ENCODE measurements at regions not wholly inside any gene's neighbourhood (a gene's known extent, or its start where the extent isn't known, plus 50 kb on each side); places are given as distances from the start of the nearest gene placed in this dataset.

- intact Hi-C loops (cut with DNase I): no loop called here
- no peaks in the 10 kb centered on the region for H3K27me3 ChIP-seq
- H3K9me3 ChIP-seq (replicated peaks in 1 of 3): no peaks in the 10 kb centered on the region
- DNase-seq: no peak
- H3K36me3 ChIP-seq (replicated peaks in 1 of 2): no peaks in the 10 kb centered on the region
- no peak for TF ChIP-seq POLR2A (IDR thresholded peaks at IDR 0.05)
- TF ChIP-seq, protein P1, sequence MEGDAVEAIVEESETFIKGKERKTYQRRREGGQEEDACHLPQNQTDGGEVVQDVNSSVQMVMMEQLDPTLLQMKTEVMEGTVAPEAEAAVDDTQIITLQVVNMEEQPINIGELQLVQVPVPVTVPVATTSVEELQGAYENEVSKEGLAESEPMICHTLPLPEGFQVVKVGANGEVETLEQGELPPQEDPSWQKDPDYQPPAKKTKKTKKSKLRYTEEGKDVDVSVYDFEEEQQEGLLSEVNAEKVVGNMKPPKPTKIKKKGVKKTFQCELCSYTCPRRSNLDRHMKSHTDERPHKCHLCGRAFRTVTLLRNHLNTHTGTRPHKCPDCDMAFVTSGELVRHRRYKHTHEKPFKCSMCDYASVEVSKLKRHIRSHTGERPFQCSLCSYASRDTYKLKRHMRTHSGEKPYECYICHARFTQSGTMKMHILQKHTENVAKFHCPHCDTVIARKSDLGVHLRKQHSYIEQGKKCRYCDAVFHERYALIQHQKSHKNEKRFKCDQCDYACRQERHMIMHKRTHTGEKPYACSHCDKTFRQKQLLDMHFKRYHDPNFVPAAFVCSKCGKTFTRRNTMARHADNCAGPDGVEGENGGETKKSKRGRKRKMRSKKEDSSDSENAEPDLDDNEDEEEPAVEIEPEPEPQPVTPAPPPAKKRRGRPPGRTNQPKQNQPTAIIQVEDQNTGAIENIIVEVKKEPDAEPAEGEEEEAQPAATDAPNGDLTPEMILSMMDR (IDR thresholded peaks at IDR 0.05): no peak
- H3K27ac ChIP-seq: no peak overlapping the region
- WGBS, 4 donors: 79 to 92% (median 82%) methylated on average over 9 of the region's 9 CpGs
- no peaks in the 10 kb centered on the region for H3K4me1 ChIP-seq (replicated peaks in 1 of 2)
- no peak overlapping the region for H3K4me3 ChIP-seq
Observed at GRCh38 chr22:47902646-47903180, 1140.3 kb downstream of the TBC1D22A start.

DNA sequence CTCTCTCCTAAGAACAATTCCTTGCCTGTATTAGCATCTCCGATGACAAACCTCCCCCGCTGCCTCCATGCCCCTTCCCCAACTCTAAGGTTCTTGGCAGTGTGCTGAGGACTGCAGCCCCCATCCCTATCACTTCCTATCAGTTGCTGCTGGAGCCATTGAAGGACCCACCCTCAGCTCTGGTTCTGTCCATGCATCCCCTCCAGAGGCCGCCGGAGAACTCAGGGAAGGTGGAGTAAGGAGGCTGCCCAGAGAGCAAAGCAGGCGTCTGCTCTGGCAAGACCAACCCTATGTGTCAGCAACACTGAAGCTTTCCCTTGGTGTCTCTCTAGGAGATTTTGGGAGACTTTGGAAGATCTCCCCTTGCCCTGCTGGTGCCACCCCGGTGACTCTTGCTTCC is 1139.5 kb downstream of the TBC1D22A start:
- WGBS, 4 donors: 82 to 88% (median 84%) methylated on average over 5 to 6 of the region's 6 CpGs
- DNase-seq: no peak
- H3K36me3 ChIP-seq (replicated peaks in 1 of 2): no peaks in the 10 kb centered on the region
- no peaks in the 10 kb centered on the region for H3K9me3 ChIP-seq (replicated peaks in 1 of 3)
- no peaks in the 10 kb centered on the region for H3K27me3 ChIP-seq
- H3K27ac ChIP-seq: no peak overlapping the region
- no peak overlapping the region for H3K4me3 ChIP-seq
- intact Hi-C loops (cut with DNase I): no loop called here
- H3K4me1 ChIP-seq (replicated peaks in 1 of 2): no peaks in the 10 kb centered on the region
- TF ChIP-seq POLR2A (IDR thresholded peaks at IDR 0.05): no peak
- TF ChIP-seq, protein P1 (IDR thresholded peaks at IDR 0.05): no peak

DNA sequence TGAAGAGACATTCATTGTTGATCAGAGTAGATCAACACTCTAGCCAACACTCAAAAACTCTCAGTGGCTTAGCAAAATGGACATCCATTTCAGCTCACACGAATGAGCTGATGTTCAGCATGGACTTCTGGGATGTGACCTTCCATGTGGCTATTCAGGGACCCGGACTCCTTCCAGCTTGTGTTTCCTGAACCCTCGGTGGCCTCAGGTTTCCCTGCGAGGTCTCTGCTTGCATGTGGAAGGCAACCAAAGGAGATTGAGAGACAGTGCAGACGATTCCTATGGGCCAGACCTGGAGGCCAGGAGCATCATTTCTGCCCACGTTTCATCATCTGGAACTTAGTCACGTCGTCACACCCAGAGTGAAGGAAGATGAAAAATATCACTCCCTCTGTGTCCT is 1137.4 kb downstream of the TBC1D22A start:
- no peak overlapping the region for H3K27ac ChIP-seq
- no peaks in the 10 kb centered on the region for H3K4me1 ChIP-seq (replicated peaks in 1 of 2)
- no peaks in the 10 kb centered on the region for H3K27me3 ChIP-seq
- no peaks in the 10 kb centered on the region for H3K9me3 ChIP-seq (replicated peaks in 1 of 3)
- intact Hi-C loops (cut with DNase I): no loop called here
- no peak overlapping the region for H3K4me3 ChIP-seq
- no peak for TF ChIP-seq POLR2A (IDR thresholded peaks at IDR 0.05)
- TF ChIP-seq, protein P1 (IDR thresholded peaks at IDR 0.05): no peak
- H3K36me3 ChIP-seq (replicated peaks in 1 of 2): no peaks in the 10 kb centered on the region
- 75 to 81% (median 76%) methylated on average over 8 of the region's 8 CpGs for WGBS, 4 donors
- no peak for DNase-seq

DNA sequence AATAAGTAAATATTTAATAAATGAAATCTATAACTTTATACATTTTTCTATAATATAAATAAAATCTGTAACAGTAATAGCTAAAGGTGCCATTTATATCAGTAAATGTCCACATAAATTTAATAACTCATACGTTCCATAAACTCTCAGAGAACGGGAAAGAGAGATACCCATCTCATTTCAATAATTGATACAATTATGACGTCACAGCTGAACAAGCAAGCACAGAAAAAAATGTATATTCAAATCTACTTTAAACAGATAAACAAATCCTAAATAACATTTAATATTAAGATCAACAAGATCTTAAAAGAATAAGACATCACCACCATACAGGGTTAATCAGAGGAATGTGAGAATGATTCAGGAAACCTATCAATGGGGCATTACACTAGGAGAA is 1136.5 kb downstream of the TBC1D22A start:
- 50 to 76% (median 73%) methylated on average over 3 of the region's 3 CpGs for WGBS, 4 donors
- TF ChIP-seq, protein P1 (IDR thresholded peaks at IDR 0.05): no peak
- TF ChIP-seq POLR2A (IDR thresholded peaks at IDR 0.05): no peak

More for the DNA sequence above, 1136.5 kb downstream of the TBC1D22A start:
- H3K4me3 ChIP-seq: no peak overlapping the region
- no peaks in the 10 kb centered on the region for H3K36me3 ChIP-seq (replicated peaks in 1 of 2)
- no peaks in the 10 kb centered on the region for H3K4me1 ChIP-seq (replicated peaks in 1 of 2)
- intact Hi-C loops (cut with DNase I): no loop called here
- no peak for DNase-seq
- no peaks in the 10 kb centered on the region for H3K9me3 ChIP-seq (replicated peaks in 1 of 3)
- no peaks in the 10 kb centered on the region for H3K27me3 ChIP-seq
- H3K27ac ChIP-seq: no peak overlapping the region

Data from adrenal gland (tissue), 9 donors.